ENCODE measurements at regions not wholly inside any gene's neighbourhood (a gene's known extent, or its start where the extent isn't known, plus 50 kb on each side); places are given as distances from the start of the nearest gene placed in this dataset.
"Not testable (repeated sequence)": the region's sequence is repeated elsewhere in the genome, so short reads cannot be mapped to it uniquely, and the experiment has no call there.

DNA sequence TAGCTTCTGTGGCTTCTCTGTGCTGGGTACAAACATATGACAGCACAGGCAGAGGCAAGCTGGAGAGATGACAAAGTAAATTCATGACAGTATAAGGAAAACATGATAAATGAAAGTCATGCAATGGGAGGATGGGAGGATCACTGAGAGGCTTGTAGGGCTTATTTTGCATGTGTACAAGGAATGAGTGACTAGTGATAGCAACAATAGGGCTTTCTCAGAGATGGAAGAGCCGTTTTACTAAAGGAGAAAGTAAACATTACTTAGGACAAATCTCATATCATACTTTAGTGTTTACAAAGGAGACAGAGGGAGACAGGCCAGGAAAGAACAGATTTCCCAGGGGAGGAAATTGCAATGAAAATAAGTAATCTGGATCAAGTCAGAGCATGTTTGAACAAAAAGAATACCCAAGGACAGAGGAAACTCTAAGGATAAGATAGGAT lies 82.5 kb upstream of the RBMS1 start:
- no peak overlapping the region for H3K4me3 ChIP-seq (ENCODE audit: low read length)
- TF ChIP-seq ZNF274 (IDR thresholded peaks at IDR 0.05; ENCODE audit: low read depth, low read length), result no peak

- H3K4me3 ChIP-seq (ENCODE audit: low read length), result not testable (repeated sequence)
These were observed 83.5 kb upstream of the RBMS1 start for GRCh38 chr2:160577081-160577480.

DNA sequence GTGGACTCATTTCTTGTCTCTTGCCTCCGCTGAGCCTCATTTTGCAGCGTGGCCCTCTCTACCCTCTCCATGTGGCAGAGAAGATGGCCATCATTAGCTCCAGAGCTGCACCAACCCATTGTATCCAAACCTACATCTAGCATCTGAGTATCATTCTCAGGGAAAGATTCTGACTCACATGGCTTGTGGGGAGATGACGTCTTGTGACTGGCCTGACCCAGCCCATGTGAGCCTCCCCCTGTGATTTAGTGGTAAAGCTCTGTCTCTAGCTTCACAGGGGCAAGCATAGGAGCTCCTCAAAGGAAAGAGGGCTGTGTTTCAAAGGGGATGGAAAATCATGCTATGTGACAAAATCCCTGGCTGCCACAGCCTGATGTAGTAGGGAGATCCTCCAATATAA lies 87.4 kb upstream of the RBMS1 start:
- no peak overlapping the region for H3K4me3 ChIP-seq (ENCODE audit: low read length)
- no peak for TF ChIP-seq ZNF274 (IDR thresholded peaks at IDR 0.05; ENCODE audit: low read depth, low read length)

DNA sequence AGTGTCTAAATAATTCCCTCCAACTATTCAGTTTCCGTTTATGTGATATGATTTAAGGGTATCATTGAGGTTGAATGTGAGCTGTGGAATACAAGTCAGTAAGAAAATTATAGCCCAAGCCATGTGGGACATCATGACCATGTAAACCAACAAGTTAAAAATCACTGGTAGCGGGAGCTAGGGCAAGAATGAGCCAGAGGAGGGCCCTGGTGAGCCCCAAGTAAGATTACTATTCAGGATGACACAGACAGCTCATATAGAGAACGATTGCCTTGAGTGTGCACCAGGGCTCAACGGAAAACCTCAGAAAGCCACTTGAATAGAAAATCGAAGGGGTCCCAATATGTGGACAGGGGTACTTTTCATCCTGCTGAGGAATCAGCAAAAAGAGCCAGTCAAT lies 87.8 kb upstream of the RBMS1 start:
- TF ChIP-seq ZNF274 (IDR thresholded peaks at IDR 0.05; ENCODE audit: low read depth, low read length), result no peak
- no peak overlapping the region for H3K4me3 ChIP-seq (ENCODE audit: low read length)

GRCh38 chr2:160582081-160582480 lies 88.5 kb upstream of the RBMS1 start:
- no peak overlapping the region for H3K4me3 ChIP-seq (ENCODE audit: low read length)
- no peak for TF ChIP-seq ZNF274 (IDR thresholded peaks at IDR 0.05; ENCODE audit: low read depth, low read length)

- TF ChIP-seq ZNF274 (IDR thresholded peaks at IDR 0.05; ENCODE audit: low read depth, low read length), result no peak
These were observed 89.0 kb upstream of the RBMS1 start for GRCh38 chr2:160582490-160583145.

DNA sequence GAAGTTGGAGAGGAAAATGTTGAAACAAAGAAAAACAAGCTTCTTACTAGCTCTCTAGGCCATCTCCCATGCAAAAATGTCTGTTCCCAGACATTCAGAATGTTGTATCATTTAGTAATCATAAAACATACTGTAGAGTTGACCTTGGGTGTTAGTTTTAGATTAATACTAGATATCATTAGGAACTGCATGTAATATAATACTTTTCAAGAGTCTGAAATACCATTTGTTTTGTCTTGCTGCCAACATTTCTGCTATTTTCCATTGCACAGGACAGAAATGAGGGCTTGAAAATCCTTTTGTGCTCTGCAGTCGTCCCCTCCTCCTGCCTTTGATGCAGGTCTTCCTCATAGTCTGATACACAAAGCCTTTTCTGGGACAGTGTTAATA lies 89.5 kb upstream of the RBMS1 start:
- TF ChIP-seq ZNF274 (IDR thresholded peaks at IDR 0.05; ENCODE audit: low read depth, low read length), result no peak
- no peak overlapping the region for H3K4me3 ChIP-seq (ENCODE audit: low read length)

More at GRCh38 chr2:160582490-160583145, 89.0 kb upstream of the RBMS1 start:
- no peak overlapping the region for H3K4me3 ChIP-seq (ENCODE audit: low read length)

DNA sequence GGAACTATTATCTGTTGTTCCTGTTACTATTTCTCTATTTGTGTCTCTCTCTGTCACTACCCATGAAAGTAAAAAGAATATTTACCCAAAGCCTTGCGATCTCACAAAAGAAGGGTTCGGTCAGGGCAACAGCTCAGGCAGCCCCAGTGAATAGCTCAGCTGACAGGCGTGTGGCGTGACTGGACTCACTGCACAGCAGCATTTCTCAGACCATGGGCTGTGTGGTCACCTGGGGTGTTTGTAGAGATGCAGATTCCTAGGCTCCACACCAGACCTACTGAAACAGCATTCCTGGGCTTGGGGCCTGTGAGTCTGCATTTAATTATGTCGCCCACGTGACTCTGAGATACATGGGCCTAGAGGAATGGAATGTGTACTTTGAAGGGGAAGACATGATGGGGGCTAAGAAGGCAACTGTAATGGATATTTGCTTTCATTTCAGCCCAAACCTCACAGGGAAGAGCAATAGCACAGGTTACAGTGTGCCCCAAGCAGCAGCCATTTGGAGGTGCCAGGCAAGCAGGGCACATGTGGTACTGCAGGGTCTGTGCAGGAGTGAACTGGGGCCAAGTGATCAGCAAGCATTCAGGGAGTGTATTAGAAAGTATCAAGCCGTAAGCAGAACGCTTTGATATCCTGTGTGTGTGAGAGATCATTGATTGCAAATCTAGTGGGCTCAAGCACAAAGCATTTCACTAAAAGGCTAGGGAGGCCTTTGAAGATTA lies 90.4 kb upstream of the RBMS1 start:
- H3K4me3 ChIP-seq (ENCODE audit: low read length), result no peak overlapping the region
- no peak for TF ChIP-seq ZNF274 (IDR thresholded peaks at IDR 0.05; ENCODE audit: low read depth, low read length)

GRCh38 chr2:160584972-160585494 lies 91.4 kb upstream of the RBMS1 start:
- no peak for TF ChIP-seq ZNF274 (IDR thresholded peaks at IDR 0.05; ENCODE audit: low read depth, low read length)
- H3K4me3 ChIP-seq (ENCODE audit: low read length), result no peak overlapping the region

DNA sequence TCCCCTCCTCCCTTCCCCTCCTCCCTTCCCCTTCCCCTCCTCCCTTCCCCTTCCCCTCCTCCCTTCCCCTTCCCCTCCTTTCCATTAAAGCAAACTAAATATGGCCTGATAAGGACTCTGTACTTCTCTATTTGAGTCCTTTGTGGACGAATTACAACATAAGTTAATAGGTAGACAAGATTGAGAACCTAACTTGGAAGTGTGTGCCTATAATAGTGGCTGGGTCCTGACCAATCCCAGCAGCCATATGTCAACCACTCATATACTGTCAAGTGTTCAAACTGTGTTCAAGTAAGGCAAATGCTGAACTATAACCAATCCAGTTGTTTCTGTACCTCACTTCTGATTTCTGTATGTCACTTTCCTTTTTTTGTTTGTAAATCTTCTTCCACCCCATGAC lies 97.1 kb upstream of the RBMS1 start:
- H3K4me3 ChIP-seq (ENCODE audit: low read length), result no peak overlapping the region
- no peak for TF ChIP-seq ZNF274 (IDR thresholded peaks at IDR 0.05; ENCODE audit: low read depth, low read length)

GRCh38 chr2:160592401-160592800 lies 98.8 kb upstream of the RBMS1 start:
- no peak for TF ChIP-seq ZNF274 (IDR thresholded peaks at IDR 0.05; ENCODE audit: low read depth, low read length)
- no peak overlapping the region for H3K4me3 ChIP-seq (ENCODE audit: low read length)

- no peak for TF ChIP-seq ZNF274 (IDR thresholded peaks at IDR 0.05; ENCODE audit: low read depth, low read length)
- no peak overlapping the region for H3K4me3 ChIP-seq (ENCODE audit: low read length)
These were observed 99.4 kb upstream of the RBMS1 start for GRCh38 chr2:160592993-160593392.

DNA sequence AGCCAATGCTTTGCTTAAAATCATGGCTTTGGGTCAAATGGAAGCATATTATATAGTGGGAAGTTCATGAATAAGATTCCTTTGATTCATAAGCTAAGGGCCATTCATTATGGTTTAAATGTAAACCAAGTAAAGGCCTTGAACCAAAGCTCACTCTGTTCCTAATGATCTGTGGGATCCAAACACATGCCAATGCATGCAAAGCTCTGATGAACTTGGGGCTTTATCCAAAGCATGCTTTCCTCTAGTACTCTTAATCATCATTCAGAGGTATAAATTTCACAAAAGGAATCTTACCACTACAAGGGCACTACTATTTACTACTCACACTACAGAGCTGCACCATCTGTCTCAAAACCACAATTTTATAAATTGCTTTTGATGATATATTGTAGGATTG lies 102.8 kb upstream of the RBMS1 start:
- TF ChIP-seq ZNF274 (IDR thresholded peaks at IDR 0.05; ENCODE audit: low read depth, low read length), result no peak
- no peak overlapping the region for H3K4me3 ChIP-seq (ENCODE audit: low read length)

GRCh38 chr2:160600437-160600836 lies 106.8 kb upstream of the RBMS1 start:
- H3K4me3 ChIP-seq (ENCODE audit: low read length), result not testable (repeated sequence)

DNA sequence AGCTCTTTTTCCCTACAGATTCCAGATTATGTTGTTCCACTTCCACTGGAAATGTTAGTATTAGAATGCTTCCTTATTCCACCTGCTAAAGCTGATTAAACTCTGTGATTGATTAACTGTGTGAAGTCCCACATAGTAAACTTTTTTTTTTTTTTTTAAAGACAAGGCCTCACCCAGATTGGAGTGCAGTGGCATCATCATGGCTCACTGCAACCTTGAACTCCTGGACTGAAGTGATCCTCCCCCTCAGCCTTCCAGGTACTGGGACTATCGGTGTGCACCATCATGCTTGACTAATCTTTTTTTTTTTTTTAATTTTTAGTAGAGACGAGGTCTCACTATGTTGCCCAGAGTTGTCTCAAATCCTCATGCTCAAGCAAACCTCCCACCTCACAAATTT lies 108.5 kb upstream of the RBMS1 start:
- TF ChIP-seq ZNF274 (IDR thresholded peaks at IDR 0.05; ENCODE audit: low read depth, low read length), result no peak
- no peak overlapping the region for H3K4me3 ChIP-seq (ENCODE audit: low read length)
